Fibroblast of lung (primary cell): ENCODE measurements at regions not wholly inside any gene's neighbourhood (a gene's known extent, or its start where the extent isn't known, plus 50 kb on each side); places are given as distances from the start of the nearest gene placed in this dataset.

ENCODE experiments used
- EZH2 ChIP-seq: IDR thresholded peaks from 2 replicates; pipeline ENCODE4 v1.5.1; 2012; ENCODE audit warnings: low read length, control low read depth, mild to moderate bottlenecking; ENCODE audit errors: missing control alignments
- TF ChIP-seq, protein P1 (sequence below), 2 donors: IDR thresholded peaks in 1 of 2; conservative IDR thresholded peaks in 1 of 2; 1 replicate in 1 of 2; 2 replicates in 1 of 2; pipeline ENCODE4 v1.5.1; 2011 to 2012; ENCODE audit warnings: low read length in 2 of 2, control low read depth in 1 of 2, inconsistent platforms in 1 of 2, low read depth in 1 of 2, mild to moderate bottlenecking in 1 of 2

DNA sequence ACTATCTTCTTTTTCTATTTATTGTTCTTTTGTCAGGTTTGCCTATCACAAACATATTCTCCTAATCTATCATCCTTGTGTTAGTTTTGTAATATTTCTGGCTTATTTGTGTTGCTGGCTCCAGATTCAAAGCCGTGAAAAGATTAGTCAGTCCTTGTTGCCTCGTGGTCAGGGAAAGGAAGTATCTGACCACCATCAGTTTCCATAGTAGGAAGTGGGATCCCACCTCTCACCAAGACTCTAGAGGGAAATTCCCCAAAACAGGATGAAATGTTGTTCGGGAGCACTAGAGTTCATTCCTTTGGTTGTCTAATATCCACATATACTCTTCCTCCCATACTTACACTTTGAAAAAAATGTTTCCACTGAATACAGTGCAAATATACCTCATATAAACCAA is 131.0 kb upstream of the HUWE1 start:
- TF ChIP-seq, protein P1, sequence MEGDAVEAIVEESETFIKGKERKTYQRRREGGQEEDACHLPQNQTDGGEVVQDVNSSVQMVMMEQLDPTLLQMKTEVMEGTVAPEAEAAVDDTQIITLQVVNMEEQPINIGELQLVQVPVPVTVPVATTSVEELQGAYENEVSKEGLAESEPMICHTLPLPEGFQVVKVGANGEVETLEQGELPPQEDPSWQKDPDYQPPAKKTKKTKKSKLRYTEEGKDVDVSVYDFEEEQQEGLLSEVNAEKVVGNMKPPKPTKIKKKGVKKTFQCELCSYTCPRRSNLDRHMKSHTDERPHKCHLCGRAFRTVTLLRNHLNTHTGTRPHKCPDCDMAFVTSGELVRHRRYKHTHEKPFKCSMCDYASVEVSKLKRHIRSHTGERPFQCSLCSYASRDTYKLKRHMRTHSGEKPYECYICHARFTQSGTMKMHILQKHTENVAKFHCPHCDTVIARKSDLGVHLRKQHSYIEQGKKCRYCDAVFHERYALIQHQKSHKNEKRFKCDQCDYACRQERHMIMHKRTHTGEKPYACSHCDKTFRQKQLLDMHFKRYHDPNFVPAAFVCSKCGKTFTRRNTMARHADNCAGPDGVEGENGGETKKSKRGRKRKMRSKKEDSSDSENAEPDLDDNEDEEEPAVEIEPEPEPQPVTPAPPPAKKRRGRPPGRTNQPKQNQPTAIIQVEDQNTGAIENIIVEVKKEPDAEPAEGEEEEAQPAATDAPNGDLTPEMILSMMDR (conservative IDR thresholded peaks at IDR 0.05 in 1 of 2, IDR thresholded peaks at IDR 0.05 in 1 of 2; ENCODE audit: low read depth in 1 of 2, low read length in 2 of 2): no peak
- no peak for TF ChIP-seq EZH2
